Activated CD4-positive, alpha-beta T cell treated with anti-CD3 and anti-CD28 coated beads for 1 hour (primary cell): ENCODE measurements at regions not wholly inside any gene's neighbourhood (a gene's known extent, or its start where the extent isn't known, plus 50 kb on each side); places are given as distances from the start of the nearest gene placed in this dataset.
A peak's percentile ranks its signal among the peaks of the same experiment; 100 is the strongest.
"Not testable (repeated sequence)": the region's sequence is repeated elsewhere in the genome, so short reads cannot be mapped to it uniquely, and the experiment has no call there.

Experiments used
- DNase-seq: peaks from one replicate; pipeline ENCODE4 v3.0.0-alpha.2; 2020

DNA sequence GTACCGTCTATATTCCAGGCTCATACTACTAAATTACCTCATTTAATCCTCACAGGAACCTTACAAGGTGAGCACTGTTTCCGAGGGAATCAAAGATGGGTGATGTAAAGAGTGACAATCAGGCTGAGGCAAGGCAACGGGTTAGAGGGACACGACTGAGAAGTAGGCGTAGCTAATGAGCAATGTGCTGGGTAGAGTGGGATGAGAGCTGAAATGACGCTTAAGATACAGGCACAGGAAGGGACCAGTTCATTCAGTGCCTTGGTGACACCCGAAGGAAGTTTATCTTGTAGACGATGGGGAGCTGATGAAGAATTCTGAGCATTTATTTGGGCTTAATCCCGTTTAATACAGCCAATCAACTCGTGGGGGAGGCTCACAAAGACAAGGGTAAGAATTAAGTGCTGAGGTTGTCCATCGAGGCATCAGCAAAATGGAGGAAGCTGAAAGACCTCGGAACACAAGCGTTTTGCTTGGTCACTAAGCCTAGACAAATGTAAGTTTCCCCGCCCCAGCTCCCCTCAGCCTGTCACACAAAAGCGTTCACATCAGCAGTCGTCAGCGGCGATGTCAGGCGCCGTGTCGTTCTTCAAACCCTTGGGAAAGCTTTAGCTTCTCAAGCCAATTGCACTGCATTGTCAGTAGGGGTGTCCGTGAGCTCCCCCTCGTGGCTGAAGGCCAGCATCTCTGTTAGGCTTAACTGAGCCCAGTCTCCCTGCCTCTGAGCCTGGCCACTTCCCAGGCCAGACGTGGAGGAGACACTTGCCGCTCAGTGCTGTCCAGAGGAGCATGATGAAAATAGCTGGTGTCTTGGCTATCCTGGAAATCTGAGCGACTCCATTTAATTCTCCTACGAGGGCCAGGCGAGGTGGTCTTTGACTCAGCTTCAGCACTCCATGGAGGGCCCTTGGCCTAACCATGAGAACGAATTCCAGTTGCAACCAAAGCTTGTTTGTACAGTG lies 288.5 kb upstream of the G2E3 start:
- DNase-seq = peak; percentile 23

DNA sequence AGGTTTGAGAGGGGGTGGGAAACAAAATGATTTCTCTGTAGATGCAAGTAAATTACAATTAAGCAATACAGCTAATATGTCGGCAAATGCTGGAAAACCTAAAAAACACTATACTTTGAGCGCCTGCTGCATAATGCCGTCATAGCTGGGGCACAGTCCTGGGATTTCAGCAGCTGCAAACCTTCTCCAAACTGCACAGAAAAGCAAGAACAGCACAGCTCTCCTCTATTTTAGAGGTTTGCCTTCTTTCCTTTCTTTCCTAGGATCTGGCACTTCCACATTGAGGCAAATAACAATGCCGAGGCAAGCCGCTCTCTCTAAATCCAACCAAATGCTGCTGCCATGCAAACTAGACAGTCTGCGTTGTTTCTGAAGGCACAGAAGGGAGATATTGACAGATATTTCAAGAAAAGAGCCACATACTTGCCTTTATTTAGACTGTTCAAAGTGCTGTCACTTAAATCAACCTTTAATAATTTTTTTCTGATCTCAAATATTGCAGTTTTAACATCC lies 287.1 kb upstream of the G2E3 start:
- no peak for DNase-seq

GRCh38 chr14:30272848-30273832 lies 285.8 kb upstream of the G2E3 start:
- DNase-seq = no peak

DNA sequence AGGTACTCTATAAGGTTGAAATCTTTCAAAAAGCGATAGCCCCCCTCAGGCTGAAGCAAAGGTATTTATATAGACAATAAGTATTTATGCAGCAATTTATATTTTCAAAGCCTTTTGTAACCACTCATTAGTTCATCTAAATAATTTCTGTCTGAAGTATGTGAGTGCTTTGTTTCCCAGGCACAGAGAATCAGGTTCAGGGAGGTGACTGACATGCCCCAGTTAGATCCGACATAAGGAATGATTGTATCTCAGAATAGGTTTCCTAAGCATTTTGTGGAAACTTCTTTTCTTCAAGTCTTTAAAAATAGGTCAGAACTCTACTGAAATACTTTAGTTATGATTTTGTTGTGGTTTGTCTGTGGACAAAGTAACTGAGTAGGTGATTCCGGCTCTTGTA lies 283.4 kb upstream of the G2E3 start:
- no peak for DNase-seq

- no peak for DNase-seq
These were observed 281.7 kb upstream of the G2E3 start for GRCh38 chr14:30277268-30277667.

GRCh38 chr14:30278856-30279255 lies 280.1 kb upstream of the G2E3 start:
- DNase-seq = not testable (repeated sequence)

GRCh38 chr14:30283822-30284446 lies 275.0 kb upstream of the G2E3 start:
- no peak for DNase-seq

- DNase-seq = no peak
These were observed 274.1 kb upstream of the G2E3 start for GRCh38 chr14:30284808-30285207.

DNA sequence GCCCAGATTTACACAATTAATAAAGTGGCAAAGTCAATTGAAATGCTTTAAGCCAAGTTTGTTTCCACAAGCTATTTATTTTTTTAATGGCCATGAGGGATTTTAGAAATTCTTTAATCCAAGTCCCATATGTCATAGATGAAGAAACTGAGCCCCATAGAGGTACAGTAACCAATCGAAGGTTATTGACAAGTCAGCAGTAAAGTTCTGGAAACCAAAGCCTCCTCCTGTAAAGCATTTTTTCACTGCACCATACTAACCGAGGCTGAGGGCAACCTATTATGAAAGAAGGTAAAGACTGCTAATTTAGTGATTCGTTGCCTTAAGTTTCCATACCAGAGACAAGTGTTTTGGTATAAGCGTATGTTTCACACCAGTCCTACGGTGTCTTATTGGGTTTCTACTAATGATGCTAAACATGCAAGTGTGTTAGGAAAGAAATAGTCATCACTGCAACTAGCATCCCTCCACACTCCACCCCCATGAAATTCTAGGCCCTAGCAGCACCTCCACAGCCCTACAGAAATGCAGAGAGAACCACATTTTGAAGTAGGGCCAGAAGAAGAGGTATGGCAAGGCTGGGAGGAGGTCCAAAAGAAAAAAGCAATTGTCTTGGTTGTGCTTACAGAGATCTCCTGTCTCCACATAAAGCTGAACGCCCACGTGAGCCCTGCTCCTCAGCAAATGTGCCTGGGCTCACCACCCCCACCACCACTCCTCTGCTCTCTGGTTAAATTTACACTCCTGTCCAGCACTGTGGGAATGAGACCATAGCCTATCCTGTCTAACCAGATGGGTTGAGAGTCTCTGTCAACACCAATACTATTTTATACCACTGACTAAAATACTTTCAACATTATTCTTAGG lies 271.1 kb upstream of the G2E3 start:
- DNase-seq = no peak

DNA sequence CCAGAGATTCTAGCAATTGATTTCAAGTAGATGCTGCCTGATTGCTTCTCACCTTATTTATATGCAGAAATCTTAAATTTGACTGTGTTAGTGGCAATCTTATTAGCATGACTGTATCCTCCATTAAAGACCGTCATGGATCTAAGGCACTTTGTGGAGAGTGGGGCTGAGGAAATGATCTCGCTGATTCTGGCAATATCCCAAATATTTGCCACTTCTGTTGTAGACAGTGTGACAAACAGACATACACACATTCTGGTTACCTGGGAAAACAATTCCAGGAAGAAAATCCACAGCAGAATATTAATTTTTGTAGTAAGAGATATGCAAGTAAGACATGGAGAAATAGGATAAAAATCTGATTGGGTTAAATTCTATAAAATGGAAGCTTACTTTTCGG lies 269.0 kb upstream of the G2E3 start:
- no peak for DNase-seq

DNA sequence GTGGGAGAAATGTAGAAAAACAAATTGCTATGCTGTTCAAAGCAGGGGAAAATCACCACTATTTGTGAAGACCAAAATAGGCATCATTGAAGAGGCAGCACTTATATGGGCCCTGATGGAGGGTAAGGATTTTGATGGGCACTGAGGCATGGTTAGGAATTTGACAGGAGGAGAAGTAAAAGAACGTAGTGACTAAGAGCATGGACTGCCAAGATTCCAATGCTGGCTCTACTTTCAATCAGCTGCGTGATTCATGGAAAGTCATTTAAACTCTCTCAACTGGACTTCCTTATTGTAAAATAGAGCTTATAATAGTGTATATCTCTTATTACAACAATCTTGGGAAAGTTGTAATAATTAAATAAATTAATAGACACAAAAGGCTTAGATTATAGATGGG lies 267.7 kb upstream of the G2E3 start:
- no peak for DNase-seq

GRCh38 chr14:30292541-30292940 lies 266.4 kb upstream of the G2E3 start:
- no peak for DNase-seq

DNA sequence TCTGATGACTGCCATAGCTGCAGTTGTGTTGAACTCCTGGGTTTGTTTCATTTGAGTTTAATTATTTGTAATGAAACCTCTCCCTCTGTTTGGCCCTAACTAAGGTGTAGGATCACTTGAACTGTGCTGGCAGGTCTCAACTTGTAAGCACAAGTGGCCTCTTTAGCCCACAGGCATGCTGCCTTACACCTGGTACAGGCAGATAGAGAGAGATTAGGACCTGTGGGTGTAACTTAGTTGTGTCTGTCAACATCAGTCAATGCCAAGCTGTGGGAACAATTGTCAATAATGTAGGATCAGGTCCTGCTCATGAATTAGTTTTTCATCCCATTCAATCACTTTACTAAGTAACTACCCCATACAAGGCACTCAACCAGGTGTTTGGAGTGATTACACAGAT lies 263.0 kb upstream of the G2E3 start:
- DNase-seq = no peak

DNA sequence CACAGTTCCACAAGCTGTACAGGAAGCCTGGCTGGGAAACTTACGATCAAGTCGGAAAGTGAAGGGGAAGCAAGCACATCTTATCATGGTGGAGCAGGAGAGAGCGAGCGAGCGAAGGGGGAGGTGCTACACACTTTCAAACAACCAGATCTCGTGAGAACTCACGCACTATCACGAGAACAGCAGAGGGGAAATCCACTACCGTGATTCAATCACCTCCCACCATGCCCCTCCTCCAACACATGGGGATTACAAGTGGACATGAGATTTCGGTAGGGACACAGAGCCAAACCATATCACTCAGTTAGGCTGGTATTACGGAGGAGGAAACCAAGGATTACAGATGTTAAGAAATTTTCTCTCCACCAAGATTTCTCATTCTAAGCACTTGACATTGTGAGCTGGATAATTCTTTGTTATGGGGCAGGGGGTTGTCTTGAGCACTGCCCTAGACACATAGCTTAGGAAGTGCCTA lies 262.0 kb upstream of the G2E3 start:
- no peak for DNase-seq

DNA sequence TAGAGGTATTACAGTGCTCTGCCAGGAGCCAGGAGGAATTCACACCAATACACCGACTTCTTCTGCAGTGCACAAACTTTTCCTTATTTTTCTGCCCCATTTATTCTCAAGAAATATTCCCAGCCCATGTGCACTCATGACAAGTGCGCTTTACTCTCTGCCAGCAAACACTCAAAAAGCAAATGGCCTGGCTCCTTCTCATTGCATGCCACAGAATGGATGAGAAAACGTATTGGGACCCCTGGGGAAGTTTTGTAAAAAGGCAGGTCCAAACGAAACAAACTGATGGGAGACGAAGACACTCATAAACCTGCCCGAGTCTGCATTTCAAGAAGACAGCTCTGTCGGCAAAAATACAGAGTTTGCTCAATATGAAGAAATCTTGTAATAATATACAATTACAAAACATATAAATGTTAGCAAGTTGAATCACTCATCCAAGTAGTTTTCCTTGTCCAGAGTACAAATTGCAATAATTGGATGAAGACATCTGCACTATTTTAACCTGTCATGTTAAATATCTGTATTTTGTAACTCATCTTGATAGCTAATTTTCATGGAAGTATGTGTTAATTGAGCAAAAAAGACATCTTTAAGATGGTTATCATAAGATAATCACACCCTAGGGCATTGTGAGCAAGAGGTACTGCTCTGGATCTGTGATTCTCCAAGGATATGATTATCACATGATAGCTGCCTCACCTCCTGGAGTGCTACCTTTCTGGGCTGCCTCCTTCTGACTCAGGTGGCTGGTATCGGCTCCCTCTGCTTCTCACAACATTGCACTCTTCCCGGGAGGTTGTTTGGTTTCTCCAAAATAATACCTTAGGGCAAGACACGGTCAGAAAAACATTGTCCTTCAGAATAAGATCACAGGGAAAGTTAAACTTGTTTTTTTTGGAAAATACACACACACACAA lies 260.8 kb upstream of the G2E3 start:
- no peak for DNase-seq

DNA sequence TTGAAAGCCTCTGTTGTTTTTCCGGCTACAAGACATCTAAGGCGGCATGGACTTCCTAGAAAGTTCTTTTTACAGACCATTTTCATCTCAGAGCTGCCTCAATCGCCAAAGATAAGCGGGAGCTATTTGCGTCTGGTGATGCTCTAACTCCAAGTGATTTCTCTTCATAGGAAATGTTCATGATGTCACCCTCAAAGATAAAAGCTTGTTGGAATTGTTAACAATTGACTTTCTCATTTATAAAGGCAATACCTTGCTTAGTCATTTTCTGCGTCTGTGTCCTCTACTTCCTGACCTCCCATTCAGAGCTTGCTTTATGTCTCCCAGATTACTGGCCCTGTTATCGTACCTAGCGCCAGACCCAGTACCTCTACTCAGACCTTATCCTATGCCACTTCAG lies 259.0 kb upstream of the G2E3 start:
- DNase-seq = no peak

DNA sequence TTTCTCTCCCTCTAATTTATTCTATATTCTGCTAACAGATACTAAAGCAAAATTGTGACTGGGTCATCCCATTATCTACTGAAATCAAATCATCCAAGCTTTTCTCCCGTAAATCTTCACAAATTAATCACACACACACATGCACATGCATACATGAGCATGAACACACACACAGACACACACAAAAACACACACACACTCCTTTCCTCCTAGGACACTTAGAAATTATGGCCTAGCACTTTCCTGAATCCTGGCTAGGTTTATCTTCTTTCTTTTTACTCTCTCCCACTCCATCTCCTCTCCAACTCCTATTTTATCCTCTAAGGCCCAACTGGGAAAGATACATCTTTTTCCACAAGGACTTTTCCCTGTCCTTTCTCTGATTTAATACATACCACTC lies 255.6 kb upstream of the G2E3 start:
- DNase-seq = no peak

DNA sequence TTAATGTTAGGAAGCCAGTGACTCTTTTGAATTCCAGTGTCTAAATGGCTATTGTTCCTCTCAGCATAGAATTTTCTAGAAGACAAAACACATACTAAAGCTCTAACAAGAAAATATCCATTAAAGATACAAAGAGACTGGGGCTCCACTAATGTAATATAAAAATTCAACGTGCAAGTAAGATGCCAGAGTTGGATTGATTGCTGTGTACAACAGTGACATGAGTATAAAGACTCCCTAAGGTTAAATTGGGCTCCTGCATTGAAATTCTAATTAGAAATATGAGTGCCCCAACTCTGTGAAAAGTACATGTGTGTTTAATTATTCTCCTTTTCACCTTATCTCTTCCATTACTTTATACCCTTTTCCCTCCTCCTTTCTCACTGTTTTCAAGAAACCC lies 253.6 kb upstream of the G2E3 start:
- DNase-seq = no peak

DNA sequence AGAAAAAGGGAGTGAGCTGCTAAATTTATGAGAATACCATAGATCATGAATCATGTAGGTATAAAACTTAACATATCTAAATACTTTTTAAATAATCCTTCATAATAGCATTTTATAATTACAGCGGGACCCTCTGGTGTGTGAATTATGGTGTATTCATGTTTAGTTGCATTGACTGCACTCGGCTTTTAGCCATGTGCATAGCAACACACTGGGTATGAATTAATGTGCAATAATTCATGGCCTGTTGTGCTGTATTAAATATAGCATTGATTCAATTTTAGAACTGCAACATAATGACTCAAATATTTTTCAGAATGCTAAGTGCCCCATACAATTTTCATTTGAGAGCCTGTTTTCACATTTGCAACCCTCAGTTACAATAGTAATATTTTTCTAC lies 249.6 kb upstream of the G2E3 start:
- no peak for DNase-seq

DNA sequence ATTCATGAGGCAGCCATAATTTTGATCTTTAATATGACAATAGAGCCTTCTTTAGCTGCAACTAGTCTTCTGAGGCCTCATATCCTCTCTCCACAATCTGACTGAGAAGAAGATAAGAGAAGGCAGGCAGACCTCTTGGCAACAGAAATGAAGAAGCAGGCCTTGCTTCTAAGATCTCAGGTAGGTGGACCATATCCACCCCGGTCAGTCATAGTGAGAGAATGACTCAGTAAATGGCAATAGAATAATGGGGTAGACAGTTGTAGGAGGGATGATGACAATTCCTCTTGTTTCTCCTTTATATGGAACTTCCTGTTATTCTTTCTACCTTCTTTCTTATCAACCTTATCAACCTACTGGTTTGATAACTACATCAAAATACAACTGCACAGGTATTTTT lies 246.7 kb upstream of the G2E3 start:
- DNase-seq = no peak

- no peak for DNase-seq
These were observed 241.2 kb upstream of the G2E3 start for GRCh38 chr14:30317729-30318128.
